ENCODE measurements at regions not wholly inside any gene's neighbourhood (a gene's known extent, or its start where the extent isn't known, plus 50 kb on each side); places are given as distances from the start of the nearest gene placed in this dataset.

DNA sequence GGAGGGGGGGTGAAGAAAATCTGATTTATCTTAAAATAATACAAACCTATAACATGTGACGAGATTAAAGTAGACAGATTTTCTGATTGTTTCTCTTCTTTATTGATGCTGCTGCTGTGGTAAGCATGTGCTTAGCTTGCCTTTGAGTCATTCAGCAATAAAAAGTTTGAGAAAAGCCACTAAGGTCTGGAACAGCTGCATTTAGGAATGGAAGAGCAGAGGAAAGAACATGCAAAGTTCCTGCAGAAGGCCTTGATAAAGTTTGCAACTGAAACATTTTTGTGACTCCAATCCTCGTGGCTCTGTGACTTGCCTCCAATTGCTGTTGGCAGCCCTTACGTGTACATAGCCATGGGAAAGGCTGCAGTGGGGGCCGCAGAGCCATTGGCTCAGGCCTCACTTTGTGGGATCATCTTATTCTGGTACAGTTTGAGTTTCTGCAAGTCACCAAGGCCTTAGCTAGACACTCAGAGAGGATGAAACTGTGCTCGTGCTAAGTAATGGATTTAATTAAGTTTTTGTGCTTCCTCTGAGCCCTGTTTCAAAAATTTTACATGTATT lies 370.2 kb downstream of the AASDHPPT start:
- no peak for DNase-seq (ENCODE audit: low read depth in 4 of 4, low spot score in 3 of 4)

DNA sequence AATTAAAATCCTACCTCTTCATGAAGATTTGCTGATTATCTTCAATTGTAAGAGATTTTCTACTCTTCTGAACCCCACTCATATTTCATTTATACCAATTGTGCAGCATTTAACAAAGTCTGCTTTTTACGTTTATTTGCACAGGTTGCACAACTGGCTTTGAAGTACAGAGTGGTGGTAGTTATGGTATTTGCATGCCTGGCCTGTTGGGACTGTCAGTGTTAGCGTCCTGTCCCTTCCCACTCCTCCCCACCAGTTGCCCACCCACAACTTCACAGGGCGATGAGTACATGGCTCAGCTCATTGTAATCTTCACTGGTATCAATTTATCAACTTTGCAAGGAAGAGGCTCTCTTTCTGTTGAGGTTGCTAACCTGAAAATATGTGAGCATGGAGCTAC lies 372.3 kb downstream of the AASDHPPT start:
- no peak for DNase-seq (ENCODE audit: low read depth in 4 of 4, low spot score in 3 of 4)

DNA sequence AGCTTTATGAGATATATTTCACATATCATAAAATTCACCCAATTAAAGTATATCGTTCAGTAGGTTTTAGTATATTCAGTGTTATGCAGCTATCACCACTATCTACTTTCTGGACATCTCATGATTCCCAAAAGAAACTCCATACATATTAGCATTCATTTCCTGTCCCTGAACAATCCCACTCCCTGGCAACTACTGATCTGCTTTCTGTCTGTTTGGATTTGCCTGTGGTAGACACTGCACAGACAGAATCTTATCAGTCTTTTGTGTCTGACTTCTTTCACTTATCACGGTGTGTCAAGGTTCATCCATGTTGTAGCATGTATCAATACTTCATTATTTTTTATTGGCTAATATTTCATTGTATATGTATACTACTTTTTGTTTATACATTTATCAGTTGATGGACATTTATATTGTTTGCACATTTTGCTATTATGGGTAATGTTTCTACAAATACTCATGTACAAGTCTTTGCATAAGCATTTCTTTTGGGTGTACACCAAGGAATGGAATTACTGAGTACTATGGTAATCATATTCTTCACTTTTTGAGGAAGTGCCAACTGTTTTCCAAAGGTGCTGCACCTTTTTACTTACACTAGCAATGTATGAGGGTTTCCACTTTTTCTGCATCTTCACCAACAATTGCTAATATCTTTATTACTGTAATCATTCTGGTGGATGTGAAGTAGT lies 373.9 kb downstream of the AASDHPPT start:
- DNase-seq (ENCODE audit: low read depth in 4 of 4, low spot score in 3 of 4): no peak

DNA sequence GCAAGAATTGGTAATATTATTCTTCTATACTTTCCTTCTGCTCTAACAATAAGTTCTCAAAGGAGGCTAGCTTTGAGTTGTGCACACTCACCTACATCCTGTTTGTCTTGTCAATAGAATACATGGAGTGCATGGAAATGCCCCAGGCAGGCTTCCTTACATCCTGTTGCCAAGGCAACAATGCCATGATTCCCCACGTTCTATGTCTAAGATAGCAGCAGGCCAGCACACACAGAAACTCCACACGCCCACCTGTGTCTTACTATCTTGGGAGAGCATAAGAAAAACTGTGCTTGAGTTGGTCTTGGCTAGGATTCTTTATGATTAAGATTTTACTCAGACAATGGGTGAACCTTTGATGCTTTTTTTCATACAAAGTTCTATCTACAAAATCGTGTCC lies 379.2 kb downstream of the AASDHPPT start:
- no peak for DNase-seq (ENCODE audit: low read depth in 4 of 4, low spot score in 3 of 4)

DNA sequence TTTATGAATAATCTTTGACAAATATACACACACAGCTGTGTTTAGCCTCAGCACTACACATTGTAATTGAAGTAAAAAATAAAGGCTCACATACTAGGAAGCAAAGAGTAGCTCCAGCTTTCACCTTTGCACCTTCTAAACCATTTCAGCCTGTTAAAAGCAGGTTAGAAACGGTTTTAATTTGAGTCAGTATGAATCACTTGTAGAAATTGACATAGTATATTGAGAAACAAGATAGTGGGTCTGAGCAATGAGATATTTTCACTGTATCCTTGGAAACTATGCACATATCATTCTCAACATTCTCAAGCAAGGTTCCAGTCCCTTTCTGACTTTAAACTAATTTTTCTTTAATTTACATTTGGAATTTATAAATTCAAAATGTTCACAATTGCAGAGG lies 380.3 kb downstream of the AASDHPPT start:
- no peak for DNase-seq (ENCODE audit: low read depth in 4 of 4, low spot score in 3 of 4)

DNA sequence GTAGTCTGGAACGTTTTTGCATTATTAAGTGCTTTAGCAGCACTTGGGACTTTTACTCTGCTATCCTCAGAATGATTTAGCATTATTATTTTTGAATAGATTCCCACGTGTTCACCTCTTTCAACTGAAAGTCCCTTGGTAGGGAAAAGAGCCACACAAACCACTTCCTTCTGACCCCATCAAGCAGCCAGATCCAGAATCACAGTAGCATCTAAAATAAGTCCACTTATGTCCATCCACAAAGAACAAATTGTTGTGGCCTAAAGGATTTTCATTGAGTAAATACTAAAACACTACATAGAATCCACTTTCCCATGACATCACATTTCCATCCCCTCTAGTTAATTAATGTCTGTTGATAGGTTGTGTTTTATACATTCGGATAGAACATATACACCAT lies 381.7 kb downstream of the AASDHPPT start:
- no peak for DNase-seq (ENCODE audit: low read depth in 4 of 4, low spot score in 3 of 4)

DNA sequence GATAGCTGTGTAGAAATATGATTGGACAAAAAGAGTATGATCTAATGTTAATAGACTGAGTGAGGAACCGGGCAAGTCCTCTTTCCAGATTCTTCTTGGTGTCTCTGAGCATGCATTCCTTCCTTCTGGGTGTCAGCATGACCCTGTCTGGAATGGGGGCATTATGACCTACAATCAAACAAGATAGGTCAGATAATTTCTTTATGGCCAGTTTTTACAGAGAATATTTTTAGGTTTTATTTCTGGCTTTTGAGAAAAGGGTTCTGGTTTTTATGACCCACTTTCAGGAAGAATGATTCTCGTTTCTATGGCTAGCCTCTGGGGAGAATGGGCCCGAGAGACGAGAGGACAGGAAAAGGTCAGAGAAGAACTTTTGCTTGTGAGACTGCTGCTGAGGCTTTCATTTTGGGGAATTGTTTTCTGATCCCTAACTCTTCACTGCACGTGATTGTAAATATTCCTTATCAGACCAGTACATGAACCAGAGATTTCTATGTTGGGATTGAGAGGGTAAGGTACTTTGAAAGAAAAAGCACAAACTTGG lies 383.8 kb downstream of the AASDHPPT start:
- DNase-seq (ENCODE audit: low read depth in 4 of 4, low spot score in 3 of 4): no peak

DNA sequence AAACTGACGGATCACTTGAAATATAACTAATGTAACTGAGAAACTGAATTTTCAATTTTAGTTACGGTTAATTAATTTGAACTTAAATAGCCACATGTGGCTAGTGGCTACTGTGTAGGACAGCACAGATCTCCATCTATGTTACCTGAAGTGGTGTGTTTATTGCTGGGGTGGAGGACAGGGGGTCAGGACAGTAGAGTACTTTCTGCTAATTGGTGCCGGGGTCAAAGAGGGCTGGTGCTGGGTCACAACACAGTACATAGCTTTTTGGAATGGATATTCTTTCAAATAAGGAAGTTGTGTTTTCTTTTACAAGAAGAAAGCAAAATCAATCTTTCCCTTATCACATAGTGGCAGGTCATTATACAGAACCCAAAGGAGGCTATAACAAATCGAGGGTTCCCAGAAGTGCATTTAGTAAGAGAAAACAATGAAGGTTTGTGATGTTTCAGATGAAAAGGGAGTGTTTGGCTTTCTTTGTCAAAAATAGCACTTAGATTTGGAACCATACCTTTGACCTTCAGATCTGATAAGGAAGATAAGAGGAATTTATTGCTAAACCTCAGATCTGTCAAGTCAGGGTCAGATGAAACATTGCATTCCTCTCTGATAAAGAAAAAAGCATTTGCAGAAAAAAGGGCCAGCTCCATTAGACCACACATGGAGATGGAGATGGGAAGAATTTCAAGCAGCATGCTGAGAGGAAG lies 384.5 kb downstream of the AASDHPPT start:
- no peak for DNase-seq (ENCODE audit: low read depth in 4 of 4, low spot score in 3 of 4)

DNA sequence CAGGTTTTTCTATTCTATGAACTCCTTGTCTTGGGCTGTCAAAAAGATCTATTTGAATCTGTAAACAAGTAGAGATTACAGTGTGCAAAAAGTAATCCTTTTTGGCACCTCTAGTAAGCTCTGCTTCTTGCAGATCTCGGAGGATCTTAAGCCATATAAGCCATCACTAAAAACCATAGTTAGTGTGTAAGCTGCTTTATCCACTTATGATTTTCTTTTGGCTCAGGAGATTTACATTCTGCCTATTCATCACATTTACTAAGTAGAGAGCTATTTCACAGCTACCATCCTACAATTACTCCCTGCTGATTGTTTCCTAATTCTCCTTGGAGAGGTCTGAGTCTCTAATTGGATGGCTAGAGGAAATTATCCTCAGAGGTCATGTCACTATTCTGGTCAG lies 385.7 kb downstream of the AASDHPPT start:
- no peak for DNase-seq (ENCODE audit: low read depth in 4 of 4, low spot score in 3 of 4)

DNA sequence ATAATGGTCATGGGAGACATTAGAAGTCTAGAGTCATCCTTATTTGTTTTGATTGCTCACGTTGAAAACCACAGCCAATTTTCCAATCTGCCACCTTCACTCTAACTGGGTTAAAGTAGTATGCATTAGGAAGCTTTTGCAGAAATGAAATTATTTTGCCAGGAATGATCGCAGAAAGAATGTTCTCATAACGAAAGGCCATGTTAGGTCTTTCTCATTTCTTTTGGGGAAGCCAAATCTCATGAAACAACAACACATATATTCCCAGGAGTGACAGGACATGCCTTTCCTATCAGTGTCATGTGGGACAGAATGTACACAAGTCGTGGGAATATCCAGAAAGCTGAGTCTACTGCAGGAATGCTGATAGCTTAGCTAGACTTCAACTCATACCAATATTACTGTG lies 386.3 kb downstream of the AASDHPPT start:
- DNase-seq (ENCODE audit: low read depth in 4 of 4, low spot score in 3 of 4): no peak

DNA sequence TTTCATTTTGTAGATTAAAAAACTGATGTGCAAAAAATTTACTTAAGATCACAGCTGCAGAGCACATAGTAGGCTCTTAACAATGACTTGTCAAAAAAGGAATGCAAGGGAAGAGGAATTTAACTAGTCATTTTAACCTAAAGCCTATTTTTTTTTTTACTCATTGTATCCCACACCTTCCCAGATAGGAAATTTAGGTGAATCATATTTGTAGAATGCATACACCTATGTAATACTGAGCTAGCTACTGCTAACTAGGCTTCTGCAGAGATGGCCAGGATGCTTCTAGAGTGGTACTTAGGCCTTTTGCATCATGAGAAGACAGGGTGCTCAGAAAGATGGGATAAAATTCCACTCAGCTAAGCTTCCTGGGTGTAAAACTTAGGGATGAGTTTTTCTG lies 387.3 kb downstream of the AASDHPPT start:
- no peak for DNase-seq (ENCODE audit: low read depth in 4 of 4, low spot score in 3 of 4)

DNA sequence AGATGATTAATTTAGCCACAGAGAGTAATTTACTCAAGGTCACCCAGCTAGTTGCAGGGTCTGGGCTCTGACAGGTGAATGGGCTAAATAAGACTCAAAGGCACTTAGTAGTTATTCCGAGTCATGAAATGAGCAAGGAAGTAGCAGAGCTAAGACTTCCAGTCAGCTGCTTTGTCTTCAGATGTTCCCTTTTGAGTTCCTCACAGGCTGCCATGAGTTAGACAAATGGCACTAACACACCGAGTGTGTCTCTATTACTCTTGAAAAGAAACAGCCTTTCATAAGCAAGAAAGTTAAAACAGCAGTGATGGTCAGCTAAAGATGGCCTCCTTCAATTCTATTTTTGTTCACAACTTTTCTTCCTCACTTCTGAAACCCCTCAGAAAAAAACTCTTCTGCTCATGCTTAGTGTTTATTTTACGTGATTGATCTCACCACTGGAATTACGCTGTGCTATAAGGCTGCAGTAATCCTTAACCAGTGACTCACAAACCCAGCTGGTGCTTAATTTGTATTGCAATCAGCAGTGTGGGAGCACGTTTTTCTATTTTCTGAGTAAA lies 389.1 kb downstream of the AASDHPPT start:
- DNase-seq (ENCODE audit: low read depth in 4 of 4, low spot score in 3 of 4): no peak

DNA sequence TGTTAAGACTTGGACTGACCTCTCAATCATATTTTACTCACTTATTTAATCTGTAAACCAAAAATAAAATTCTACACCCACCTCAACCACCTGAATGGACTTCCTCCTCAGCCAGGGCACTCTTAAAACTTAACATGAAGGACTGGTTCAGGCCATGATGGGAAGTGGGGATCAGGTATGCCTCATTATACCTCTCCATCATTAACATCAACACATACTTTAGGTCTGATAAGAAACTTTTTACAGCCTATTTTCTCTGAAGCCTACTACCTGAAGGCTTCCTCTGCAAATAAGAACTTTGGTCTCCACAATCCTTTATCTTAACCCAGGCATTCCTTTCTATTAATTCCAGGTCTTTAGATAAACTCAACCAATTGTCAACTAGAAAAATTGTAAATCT lies 390.0 kb downstream of the AASDHPPT start:
- no peak for DNase-seq (ENCODE audit: low read depth in 4 of 4, low spot score in 3 of 4)

DNA sequence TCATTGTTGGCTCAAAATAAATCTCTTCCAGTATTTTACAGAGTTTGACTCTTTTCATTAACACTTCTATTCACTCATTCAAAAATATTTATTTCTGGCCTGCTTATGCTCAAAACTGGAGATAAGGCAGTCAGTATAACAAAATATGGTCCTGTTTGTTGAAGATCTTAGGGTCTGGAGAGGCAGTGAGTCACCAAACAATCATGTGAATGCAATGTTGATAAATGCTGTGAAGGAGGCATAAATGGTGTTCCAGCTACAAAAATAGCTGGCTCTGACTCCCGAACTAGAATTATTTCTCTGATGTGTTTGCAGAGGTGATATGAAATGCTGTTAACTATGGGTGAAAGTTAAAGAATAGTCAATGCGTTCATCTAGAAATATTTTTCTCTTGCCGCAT lies 390.6 kb downstream of the AASDHPPT start:
- no peak for DNase-seq (ENCODE audit: low read depth in 4 of 4, low spot score in 3 of 4)

DNA sequence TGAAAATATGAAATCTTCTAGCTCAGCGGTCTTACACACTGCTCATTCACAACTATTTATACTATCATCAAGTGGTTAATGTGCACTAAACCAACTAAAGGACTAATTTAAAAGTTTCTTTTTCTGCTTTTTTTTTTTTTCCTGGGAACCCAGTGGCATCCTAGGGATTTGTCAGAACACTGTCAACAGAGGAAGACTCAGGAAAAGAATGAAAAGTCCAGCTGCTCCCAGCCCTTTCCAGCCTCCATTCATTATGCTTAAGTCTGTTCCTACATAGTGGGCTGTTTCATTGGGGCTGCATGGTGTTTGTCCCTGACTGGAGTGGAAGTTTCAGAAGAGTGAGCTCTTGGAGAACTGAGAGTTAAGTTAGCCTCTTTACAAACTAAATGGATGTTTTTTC lies 391.1 kb downstream of the AASDHPPT start:
- no peak for DNase-seq (ENCODE audit: low read depth in 4 of 4, low spot score in 3 of 4)

DNA sequence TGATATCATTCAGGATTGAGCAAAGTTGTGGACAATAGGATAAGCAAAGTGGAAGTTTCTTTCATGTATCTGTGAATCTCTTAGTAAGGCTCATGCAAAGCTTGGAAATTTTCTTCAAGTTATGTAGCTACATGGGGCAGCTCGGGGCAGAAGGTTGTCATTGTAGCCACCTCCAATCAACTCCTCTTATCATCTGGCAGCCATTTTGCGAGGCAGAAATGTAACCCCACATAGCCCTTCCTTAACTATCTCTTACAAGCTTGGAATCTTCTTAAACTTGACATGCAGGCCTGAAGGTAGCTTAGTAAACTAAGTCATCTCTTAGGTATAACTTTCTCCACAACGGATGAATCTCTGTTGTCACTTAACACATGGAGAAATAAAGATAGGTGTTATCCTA lies 392.8 kb downstream of the AASDHPPT start:
- no peak for DNase-seq (ENCODE audit: low read depth in 4 of 4, low spot score in 3 of 4)

DNA sequence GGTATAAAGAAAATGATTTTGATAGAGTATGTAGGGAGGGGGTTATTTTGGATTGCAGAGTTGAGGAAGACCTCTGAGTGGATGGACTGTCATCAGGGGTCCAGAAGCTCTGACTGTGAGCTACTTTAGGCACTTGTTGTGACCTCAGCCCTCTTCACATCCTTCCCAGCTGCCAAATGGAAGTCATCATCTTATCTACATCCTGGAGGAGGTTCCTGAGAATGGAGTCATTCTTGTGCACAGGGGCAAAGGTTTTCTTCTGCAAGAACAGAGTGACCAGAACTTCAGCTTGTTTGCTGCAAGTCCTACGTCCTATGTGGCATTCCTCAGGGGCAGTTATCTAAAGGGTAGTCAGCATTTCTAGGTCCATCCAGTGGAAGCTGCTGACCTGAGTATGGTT lies 393.8 kb downstream of the AASDHPPT start:
- no peak for DNase-seq (ENCODE audit: low read depth in 4 of 4, low spot score in 3 of 4)

DNA sequence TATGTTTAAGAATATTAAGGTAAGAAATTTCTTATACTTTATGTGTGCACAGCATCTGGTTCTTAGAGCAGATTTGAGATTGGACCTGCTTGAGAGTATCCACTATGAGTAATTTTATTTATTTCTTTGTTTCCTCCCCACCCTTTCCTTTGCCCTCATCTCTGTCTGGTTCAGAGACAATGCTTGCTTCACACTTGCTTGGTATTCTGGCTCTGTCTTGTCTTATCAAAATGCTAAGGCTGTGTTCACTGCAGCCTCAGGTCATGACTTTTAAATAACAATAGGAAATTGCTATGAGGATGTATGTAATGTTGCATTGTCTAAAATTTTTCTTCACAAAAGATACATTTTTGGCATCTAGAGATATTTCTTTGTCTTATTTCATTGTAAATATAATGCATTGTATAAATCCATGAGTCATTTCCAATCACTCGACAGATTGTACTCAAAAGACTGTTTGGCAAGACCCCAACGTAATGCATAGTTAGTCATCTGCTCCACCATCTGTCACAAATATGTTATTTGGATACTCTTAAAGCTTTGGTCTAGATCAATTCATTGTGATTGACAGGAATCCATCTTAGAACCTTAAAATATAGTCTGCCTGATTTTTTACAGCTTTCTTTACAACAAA lies 395.7 kb downstream of the AASDHPPT start:
- DNase-seq (ENCODE audit: low read depth in 4 of 4, low spot score in 3 of 4): no peak

DNA sequence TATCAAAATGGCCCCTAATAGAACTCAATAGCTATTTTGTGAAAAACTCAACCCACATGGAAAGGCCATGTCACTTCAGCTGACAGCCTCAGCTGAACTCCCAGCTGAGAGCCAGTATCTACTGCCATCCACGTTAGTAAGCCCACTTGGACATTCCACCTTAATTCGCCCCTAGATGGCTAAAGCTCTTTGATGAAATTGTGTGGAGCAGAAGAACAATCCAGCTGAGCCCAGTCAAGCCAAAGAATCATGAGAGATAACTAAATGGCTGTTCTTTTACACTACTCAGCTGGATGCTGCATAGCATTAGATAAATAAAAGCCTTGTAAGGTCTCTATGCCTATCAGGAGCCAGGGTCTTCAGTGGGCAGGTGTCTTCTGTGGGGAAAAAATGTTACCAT lies 396.8 kb downstream of the AASDHPPT start:
- no peak for DNase-seq (ENCODE audit: low read depth in 4 of 4, low spot score in 3 of 4)

DNA sequence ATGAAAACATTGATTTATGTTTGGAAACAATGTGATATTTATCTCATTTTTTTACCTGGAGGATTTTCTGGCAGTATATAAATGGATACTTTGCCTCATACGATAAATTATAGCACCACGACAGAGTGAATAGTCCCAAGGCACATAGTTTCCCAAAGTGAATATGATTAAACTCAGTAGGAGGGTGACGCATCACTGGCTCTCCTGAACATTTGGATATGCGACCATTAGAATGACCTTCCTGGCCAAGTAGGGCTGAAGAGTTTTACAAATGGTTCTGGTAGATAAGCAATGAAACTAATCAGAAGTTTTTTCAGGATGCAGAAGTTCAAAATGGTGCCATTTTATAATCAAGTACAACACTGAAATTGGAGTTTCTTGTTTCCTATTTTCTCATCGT lies 397.7 kb downstream of the AASDHPPT start:
- DNase-seq (ENCODE audit: low read depth in 4 of 4, low spot score in 3 of 4): no peak

DNA sequence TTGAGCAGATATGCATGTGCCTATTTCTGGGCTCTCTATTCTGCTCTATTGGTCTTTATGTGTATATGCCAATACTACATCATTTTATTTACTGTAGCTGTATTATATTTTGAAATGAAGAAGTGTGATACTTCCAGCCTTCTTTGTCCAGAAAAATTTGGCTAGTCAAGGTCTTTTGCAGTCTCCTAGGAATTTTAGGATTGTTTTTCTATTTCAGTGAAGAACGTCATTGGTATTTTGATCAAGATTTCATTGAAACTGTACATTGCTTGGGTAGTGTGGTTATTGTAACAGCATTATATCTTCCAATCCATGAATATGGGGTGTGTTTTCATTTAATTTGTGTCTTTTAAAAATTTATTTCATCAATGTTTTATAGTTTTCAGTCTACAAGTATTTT lies 400.3 kb downstream of the AASDHPPT start:
- DNase-seq (ENCODE audit: low read depth in 4 of 4, low spot score in 3 of 4): no peak

Measured in left renal pelvis (tissue), 4 donors.